K562 (cell line): ENCODE measurements at regions not wholly inside any gene's neighbourhood (a gene's known extent, or its start where the extent isn't known, plus 50 kb on each side); places are given as distances from the start of the nearest gene placed in this dataset.

Source experiments
- ATAC-seq: fragments of 200-7000 bp; cut with Tn5 transposase; 3 replicates; pipeline ENCODE4 v1.9.1; 2020; ENCODE audit warnings: moderate library complexity
- BruUV-seq: library from RNA; stranded (reverse); fragments of 400-500 nt; replicated peaks from 2 replicates; lab custom pipeline; 2021; lab: Mats Ljungman, UMichigan
- CTCF ChIA-PET: fragments of 300-600 bp; formaldehyde crosslinking; extraction: SDS; loops from one replicate; lab custom pipeline; 2021; ENCODE audit warnings: low intra/inter-chr PET ratio; lab: Yijun Ruan, JAX
- POLR2A ChIA-PET: fragments of 300-600, 350-650 bp; sonication (Branson Sonifier 250); formaldehyde crosslinking; extraction: SDS; loops from one replicate; lab custom pipeline; 2021; ENCODE audit warnings: antibody characterized with exemption, inconsistent platforms; lab: Yijun Ruan, JAX
- DNase-seq, 4 experiments: peaks; one replicate each; pipeline versions ENCODE4 v3.0.0 to v3.0.0-alpha.2; 2011 to 2018; ENCODE audit warnings: low spot score in 3 of 4, mixed read lengths in 3 of 4; ENCODE audit errors: extremely low read depth in 1 of 4
- FAIRE-seq: peaks from 2 replicates; lab custom pipeline; 2011; peaks lifted over from hg19 to GRCh38; lab: Jason Lieb, UNC
- H2AFZ ChIP-seq: 2 replicates; pipeline ENCODE4 v1.6.0; 2011; ENCODE audit warnings: low read depth, low read length, control low read depth, inconsistent platforms
- H3K27ac ChIP-seq: fragments of 200-600 bp; 3 replicates; pipeline ENCODE4 v1.8.0; 2011; ENCODE audit warnings: low read depth, mild to moderate bottlenecking, control low read depth, inconsistent platforms, low read length, moderate library complexity, mixed read lengths; ENCODE audit errors: extremely low read depth
- H3K27me3 ChIP-seq, 2 experiments: fragments of 300-600 bp in 1 of 2; 2 replicates in 1 of 2; 3 replicates in 1 of 2; pipeline versions ENCODE4 v1.6.0 to v1.8.0; 2011; ENCODE audit warnings: inconsistent platforms in 2 of 2, low read length in 2 of 2, mild to moderate bottlenecking in 1 of 2, mixed read lengths in 1 of 2, moderate library complexity in 1 of 2; ENCODE audit not compliant: control insufficient read depth in 2 of 2, insufficient read depth in 2 of 2
- H3K36me3 ChIP-seq: fragments of 300-600 bp; 3 replicates; pipeline ENCODE4 v1.8.0; 2011; ENCODE audit warnings: mild to moderate bottlenecking, low read length, inconsistent platforms; ENCODE audit not compliant: control insufficient read depth, insufficient read depth
- H3K4me1 ChIP-seq, 2 experiments: fragments of 200-600 bp in 1 of 2; replicated peaks in 1 of 2; 2 replicates in 1 of 2; 3 replicates in 1 of 2; pipeline versions ENCODE4 v1.5.1 to v1.8.0; 2011; ENCODE audit warnings: inconsistent platforms in 2 of 2, low read length in 2 of 2, mild to moderate bottlenecking in 1 of 2, mixed read lengths in 1 of 2, moderate library complexity in 1 of 2; ENCODE audit not compliant: control insufficient read depth in 2 of 2, insufficient read depth in 2 of 2
- H3K4me2 ChIP-seq: 2 replicates; pipeline ENCODE4 v1.6.1; 2011; ENCODE audit warnings: low read length, control low read depth, inconsistent platforms, mixed read lengths; ENCODE audit not compliant: insufficient read depth
- H3K4me3 ChIP-seq: fragments of 200-600 bp; sonication (generic), shearing (Covaris generic); 2 replicates; pipeline ENCODE4 v1.5.1; 2016; ENCODE audit warnings: control low read depth, inconsistent platforms
- H3K79me2 ChIP-seq: fragments of 200-600 bp; 3 replicates; pipeline ENCODE4 v1.8.0; 2011; ENCODE audit warnings: low read length, inconsistent platforms; ENCODE audit not compliant: control insufficient read depth, insufficient read depth
- H3K9ac ChIP-seq, 2 experiments: 2 replicates each; pipeline versions ENCODE4 v1.6.0 to v1.6.1; 2011; ENCODE audit warnings: low read depth in 2 of 2, low read length in 2 of 2, control low read depth in 1 of 2, inconsistent platforms in 1 of 2, mild to moderate bottlenecking in 1 of 2, mixed read lengths in 1 of 2; ENCODE audit not compliant: insufficient read depth in 1 of 2
- H3K9me1 ChIP-seq: one replicate; pipeline ENCODE4 v1.6.0; 2011; ENCODE audit warnings: inconsistent platforms, mild to moderate bottlenecking, low read length, moderate library complexity; ENCODE audit not compliant: control insufficient read depth, insufficient read depth
- H3K9me3 ChIP-seq: replicated peaks from 2 replicates; pipeline ENCODE4 v1.5.1; 2011; ENCODE audit warnings: low read depth, low read length, inconsistent platforms; ENCODE audit not compliant: control insufficient read depth, insufficient read depth
- H4K20me1 ChIP-seq: replicated peaks from 2 replicates; pipeline ENCODE4 v1.6.1; 2011; ENCODE audit warnings: low read length, inconsistent platforms, mixed read lengths; ENCODE audit not compliant: control insufficient read depth, insufficient read depth
- E2F8 ChIP-seq: fragments of 450-650 bp; IDR thresholded peaks from 2 replicates; pipeline ENCODE4 v1.7.1; 2018; ENCODE audit warnings: mild to moderate bottlenecking, low read depth; ENCODE audit not compliant: partially characterized antibody
- FOXO4 ChIP-seq: fragments of 450-650 bp; formaldehyde crosslinking; IDR thresholded peaks from 2 replicates; pipeline ENCODE4 v1.4.0; 2020; ENCODE audit warnings: mild to moderate bottlenecking, moderate library complexity
- MAZ ChIP-seq, 2 experiments: fragments of 450-650 bp in 1 of 2; sonication (generic) in 1 of 2; formaldehyde crosslinking; IDR thresholded peaks in 1 of 2; conservative IDR thresholded peaks in 1 of 2; 2 replicates each; pipeline versions ENCODE4 v1.4.0 to v1.5.0; 2020; ENCODE audit warnings: mild to moderate bottlenecking in 1 of 2, missing genetic modification reagents in 1 of 2
- WGBS: fragments of 100-300 bp; shearing (Covaris generic); methylation state at CpG from one replicate; pipeline ENCODE4 v1.1.6; 2016; ENCODE audit warnings: low coverage, mixed read lengths; ENCODE audit not compliant: insufficient coverage; ENCODE audit errors: missing lambda C conversion rate; 5-methylcytosine and 5-hydroxymethylcytosine counted together
- in situ Hi-C: fragments of 300-500 bp; cut with MboI; formaldehyde crosslinking; loops from 4 replicates; pipeline ENCODE4 v1.15.0; 2018; ENCODE audit warnings: inconsistent platforms, mixed read lengths
- intact Hi-C: fragments of 100-400 bp; cut with micrococcal nuclease; formaldehyde crosslinking; loops from 2 replicates; pipeline ENCODE4 v1.14.2; 2022
- TF ChIP-seq, protein P1 (sequence below): sonication (generic); formaldehyde crosslinking; IDR thresholded peaks from 2 replicates; pipeline ENCODE4 v1.8.0; 2022; ENCODE audit warnings: missing genetic modification reagents, mild to moderate bottlenecking, borderline replicate concordance

- DNase-seq (no peak), ATAC-seq (no peak), FAIRE-seq (no peak)
- CTCF ChIA-PET, result no interaction called here
- in situ Hi-C loops (no loop called here), intact Hi-C loops (no loop called here)
- TF ChIP-seq FOXO4, result no peak
- TF ChIP-seq, protein P1, sequence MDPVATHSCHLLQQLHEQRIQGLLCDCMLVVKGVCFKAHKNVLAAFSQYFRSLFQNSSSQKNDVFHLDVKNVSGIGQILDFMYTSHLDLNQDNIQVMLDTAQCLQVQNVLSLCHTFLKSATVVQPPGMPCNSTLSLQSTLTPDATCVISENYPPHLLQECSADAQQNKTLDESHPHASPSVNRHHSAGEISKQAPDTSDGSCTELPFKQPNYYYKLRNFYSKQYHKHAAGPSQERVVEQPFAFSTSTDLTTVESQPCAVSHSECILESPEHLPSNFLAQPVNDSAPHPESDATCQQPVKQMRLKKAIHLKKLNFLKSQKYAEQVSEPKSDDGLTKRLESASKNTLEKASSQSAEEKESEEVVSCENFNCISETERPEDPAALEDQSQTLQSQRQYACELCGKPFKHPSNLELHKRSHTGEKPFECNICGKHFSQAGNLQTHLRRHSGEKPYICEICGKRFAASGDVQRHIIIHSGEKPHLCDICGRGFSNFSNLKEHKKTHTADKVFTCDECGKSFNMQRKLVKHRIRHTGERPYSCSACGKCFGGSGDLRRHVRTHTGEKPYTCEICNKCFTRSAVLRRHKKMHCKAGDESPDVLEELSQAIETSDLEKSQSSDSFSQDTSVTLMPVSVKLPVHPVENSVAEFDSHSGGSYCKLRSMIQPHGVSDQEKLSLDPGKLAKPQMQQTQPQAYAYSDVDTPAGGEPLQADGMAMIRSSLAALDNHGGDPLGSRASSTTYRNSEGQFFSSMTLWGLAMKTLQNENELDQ (CRISPR knock-in tag), result no peak
- no peak for TF ChIP-seq MAZ (CRISPR knock-in tag; conservative IDR thresholded peaks at IDR 0.05 in 1 of 2, IDR thresholded peaks at IDR 0.05 in 1 of 2)
- TF ChIP-seq E2F8, result no peak
- H3K36me3 ChIP-seq, result no peaks in the 10 kb centered on the region
- H3K27me3 ChIP-seq, result peaks cover 12 to 47% of the 10 kb centered on the region in 2 experiments; a peak in 3 of 5 replicates
- H3K9me3 ChIP-seq, result no peaks in the 10 kb centered on the region
- POLR2A ChIA-PET, result interaction anchor here (0.8 kb wide), 1 partner anchor 119 kb away, joined by 3 read pairs; no protein-coding TSS in a partner anchor
- H3K4me3 ChIP-seq, result no peak overlapping the region
- no peaks in the 10 kb centered on the region for H3K9me1 ChIP-seq
- 0% methylated on average over 14 of the region's 14 CpGs for WGBS
- no peak overlapping the region for H3K4me2 ChIP-seq
- no peak overlapping the region for H3K27ac ChIP-seq
- no peaks in the 10 kb centered on the region for H3K79me2 ChIP-seq
- no peak overlapping the region for H3K9ac ChIP-seq
- H4K20me1 ChIP-seq, result no peaks in the 10 kb centered on the region
- H3K4me1 ChIP-seq, result no peaks in the 10 kb centered on the region
- no TSS peak for BruUV-seq
- H2AFZ ChIP-seq, result no peak overlapping the region
Observed at GRCh38 chr20:58011106-58011946, 217.1 kb downstream of the ANKRD60 start.
